Kidney (tissue), 13 donors: ENCODE measurements at regions not wholly inside any gene's neighbourhood (a gene's known extent, or its start where the extent isn't known, plus 50 kb on each side); places are given as distances from the start of the nearest gene placed in this dataset.
"Not testable (repeated sequence)": the region's sequence is repeated elsewhere in the genome, so short reads cannot be mapped to it uniquely, and the experiment has no call there.

Source experiments
- DNase-seq, 5 donors: peaks; one replicate each; pipeline ENCODE4 v3.0.0-alpha.2; 2013 to 2020
- FAIRE-seq: peaks from 2 replicates; lab custom pipeline; 2012; peaks lifted over from hg19 to GRCh38; lab: Jason Lieb, UNC
- H3K27ac ChIP-seq, 2 donors: one replicate each; pipeline ENCODE4 v1.7.0; 2013; ENCODE audit warnings: low read depth in 2 of 2, low read length in 2 of 2, inconsistent platforms in 1 of 2
- H3K27me3 ChIP-seq: one replicate; pipeline ENCODE4 v1.7.1; 2013; ENCODE audit warnings: low read length, inconsistent platforms; ENCODE audit not compliant: control insufficient read depth, insufficient read depth
- H3K36me3 ChIP-seq, 3 donors: one replicate each; pipeline versions ENCODE4 v1.7.0 to v1.7.1; 2013; ENCODE audit warnings: low read length in 3 of 3, control low read depth in 1 of 3, inconsistent platforms in 1 of 3; ENCODE audit not compliant: insufficient read depth in 3 of 3, control insufficient read depth in 2 of 3
- H3K4me1 ChIP-seq, 3 donors: one replicate each; pipeline versions ENCODE4 v1.7.0 to v1.7.1; 2013; ENCODE audit warnings: low read length in 3 of 3, inconsistent platforms in 1 of 3, low read depth in 1 of 3; ENCODE audit not compliant: control insufficient read depth in 2 of 3, insufficient read depth in 2 of 3
- H3K4me3 ChIP-seq, 3 donors: one replicate each; pipeline versions ENCODE4 v1.7.0 to v1.8.1; 2013; ENCODE audit warnings: low read length in 3 of 3, control low read depth in 1 of 3, inconsistent platforms in 1 of 3
- H3K9ac ChIP-seq, 3 donors: one replicate each; pipeline versions ENCODE4 v1.7.0 to v1.7.1; 2013; ENCODE audit warnings: low read length in 3 of 3, control low read depth in 1 of 3, inconsistent platforms in 1 of 3
- H3K9me3 ChIP-seq, 3 donors: one replicate each; pipeline versions ENCODE4 v1.7.0 to v1.7.1; 2013; ENCODE audit warnings: low read length in 3 of 3, control low read depth in 1 of 3, inconsistent platforms in 1 of 3; ENCODE audit not compliant: control insufficient read depth in 2 of 3, insufficient read depth in 1 of 3
- intact Hi-C: fragments of 100-400 bp; cut with DNase I; formaldehyde crosslinking; loops from one replicate; pipeline ENCODE4 v1.11.1; 2022
- TF ChIP-seq, protein P1 (sequence below): IDR thresholded peaks from 3 replicates; pipeline ENCODE4 v1.5.1; 2012; ENCODE audit warnings: mild to moderate bottlenecking, moderate library complexity, borderline replicate concordance; ENCODE audit not compliant: insufficient read depth; ENCODE audit errors: extremely low read depth
- donor health status: control.
- donor health status: control.
- donor health status: control.
- donor health status: control.
- donor health status: control.
- donor health status: DM: yes; HTN: yes; CAD: no.
- donor health status: Normal renal cell carcinoma (clear cell type).

GRCh38 chr3:73148206-73148605, 86.7 kb downstream of the EBLN2 start:
- Histone ChIP-seq H3K27ac (peak overlapping the region in 1 of 2 donors; percentile 28), H3K36me3 (no peaks in the 10 kb centered on the region), H3K9me3 (no peaks in the 10 kb centered on the region), H3K9ac (no peak overlapping the region), H3K27me3 (no peaks in the 10 kb centered on the region), H3K4me3 (no peak overlapping the region), H3K4me1 (no peaks in the 10 kb centered on the region)
- no peak for FAIRE-seq
- DNase-seq: no peak
- TF ChIP-seq, protein P1, sequence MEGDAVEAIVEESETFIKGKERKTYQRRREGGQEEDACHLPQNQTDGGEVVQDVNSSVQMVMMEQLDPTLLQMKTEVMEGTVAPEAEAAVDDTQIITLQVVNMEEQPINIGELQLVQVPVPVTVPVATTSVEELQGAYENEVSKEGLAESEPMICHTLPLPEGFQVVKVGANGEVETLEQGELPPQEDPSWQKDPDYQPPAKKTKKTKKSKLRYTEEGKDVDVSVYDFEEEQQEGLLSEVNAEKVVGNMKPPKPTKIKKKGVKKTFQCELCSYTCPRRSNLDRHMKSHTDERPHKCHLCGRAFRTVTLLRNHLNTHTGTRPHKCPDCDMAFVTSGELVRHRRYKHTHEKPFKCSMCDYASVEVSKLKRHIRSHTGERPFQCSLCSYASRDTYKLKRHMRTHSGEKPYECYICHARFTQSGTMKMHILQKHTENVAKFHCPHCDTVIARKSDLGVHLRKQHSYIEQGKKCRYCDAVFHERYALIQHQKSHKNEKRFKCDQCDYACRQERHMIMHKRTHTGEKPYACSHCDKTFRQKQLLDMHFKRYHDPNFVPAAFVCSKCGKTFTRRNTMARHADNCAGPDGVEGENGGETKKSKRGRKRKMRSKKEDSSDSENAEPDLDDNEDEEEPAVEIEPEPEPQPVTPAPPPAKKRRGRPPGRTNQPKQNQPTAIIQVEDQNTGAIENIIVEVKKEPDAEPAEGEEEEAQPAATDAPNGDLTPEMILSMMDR: no peak
- intact Hi-C loops: no loop called here

DNA sequence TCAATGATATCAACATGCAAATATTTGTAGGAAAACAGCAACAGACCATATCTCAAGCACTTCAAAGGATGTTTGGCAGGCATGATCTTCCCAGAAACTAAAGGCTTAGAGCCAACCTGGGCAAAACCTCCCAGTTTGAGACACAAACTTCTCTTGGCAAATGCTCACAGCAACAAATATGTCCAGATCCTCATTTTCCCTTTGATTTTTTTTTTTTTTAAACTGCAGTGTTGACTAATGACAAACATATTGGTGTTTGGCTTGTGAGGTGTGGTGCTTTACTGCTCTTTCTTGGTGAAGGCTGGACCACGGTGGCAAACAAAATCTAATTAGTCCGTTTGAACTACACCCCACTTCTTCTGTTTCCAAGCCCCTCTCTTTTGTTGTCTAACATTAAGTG, 87.2 kb downstream of the EBLN2 start:
- no peaks in the 10 kb centered on the region for H3K36me3 ChIP-seq

GRCh38 chr3:73150369-73151130, 89.1 kb downstream of the EBLN2 start:
- DNase-seq: no peak
- no peaks in the 10 kb centered on the region for H3K27me3 ChIP-seq
- H3K9ac ChIP-seq: no peak overlapping the region
- no peak for FAIRE-seq
- intact Hi-C loops: no loop called here
- H3K9me3 ChIP-seq: no peaks in the 10 kb centered on the region
- H3K4me1 ChIP-seq: no peaks in the 10 kb centered on the region
- no peak overlapping the region for H3K4me3 ChIP-seq
- no peaks in the 10 kb centered on the region for H3K36me3 ChIP-seq
- TF ChIP-seq, protein P1: no peak
- H3K27ac ChIP-seq: no peak overlapping the region

More for the DNA sequence above, 87.2 kb downstream of the EBLN2 start:
- no peaks in the 10 kb centered on the region for H3K9me3 ChIP-seq
- H3K9ac ChIP-seq: no peak overlapping the region
- TF ChIP-seq, protein P1: no peak
- no peak for FAIRE-seq
- DNase-seq: no peak
- H3K27ac ChIP-seq: peak overlapping the region in 1 of 2 donors; percentile 28
- intact Hi-C loops: no loop called here
- no peaks in the 10 kb centered on the region for H3K27me3 ChIP-seq
- H3K4me3 ChIP-seq: no peak overlapping the region
- H3K4me1 ChIP-seq: no peaks in the 10 kb centered on the region

GRCh38 chr3:73152571-73152970, 91.1 kb downstream of the EBLN2 start:
- H3K27ac ChIP-seq, H3K9me3 ChIP-seq, H3K27me3 ChIP-seq, intact Hi-C loops, DNase-seq, FAIRE-seq, H3K4me3 ChIP-seq, H3K9ac ChIP-seq, H3K36me3 ChIP-seq, H3K4me1 ChIP-seq: not testable (repeated sequence)

DNA sequence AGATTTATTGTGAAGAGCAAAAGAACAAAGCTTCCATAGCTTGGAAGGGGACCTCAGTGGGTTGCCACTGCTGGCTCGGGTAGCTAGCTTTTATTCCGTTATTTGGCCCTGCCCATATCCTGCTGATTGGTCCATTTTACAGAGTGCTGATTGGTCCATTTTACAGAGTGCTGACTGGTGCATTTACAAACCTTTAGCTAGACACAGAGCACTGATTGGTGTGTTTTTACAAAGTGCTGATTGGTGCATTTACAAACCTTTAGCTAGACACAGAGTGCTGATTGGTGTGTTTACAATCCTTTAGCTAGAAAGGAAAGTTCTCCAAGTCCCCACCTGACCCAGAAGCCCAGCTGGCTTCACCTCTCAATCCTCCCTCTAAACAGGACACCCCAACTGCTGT, 91.6 kb downstream of the EBLN2 start:
- H3K27ac ChIP-seq, H3K4me3 ChIP-seq, intact Hi-C loops, FAIRE-seq, H3K4me1 ChIP-seq, H3K9ac ChIP-seq, DNase-seq, H3K9me3 ChIP-seq, H3K36me3 ChIP-seq, H3K27me3 ChIP-seq: not testable (repeated sequence)

- FAIRE-seq, H3K36me3 ChIP-seq, H3K9ac ChIP-seq, intact Hi-C loops, H3K27ac ChIP-seq, H3K9me3 ChIP-seq, H3K4me1 ChIP-seq, DNase-seq, H3K4me3 ChIP-seq, H3K27me3 ChIP-seq: not testable (repeated sequence)
Observed at GRCh38 chr3:73154261-73154660, 92.8 kb downstream of the EBLN2 start.
